K562 (cell line): ENCODE measurements at regions not wholly inside any gene's neighbourhood (a gene's known extent, or its start where the extent isn't known, plus 50 kb on each side); places are given as distances from the start of the nearest gene placed in this dataset.
A peak's percentile ranks its signal among the peaks of the same experiment; 100 is the strongest.

Experiments used
- ARNT ChIP-seq, 2 experiments: fragments of 450-650 bp; IDR thresholded peaks; 2 replicates each; pipeline ENCODE4 v1.6.1; 2016; ENCODE audit warnings: mild to moderate bottlenecking in 1 of 2
- CBFB ChIP-seq: sonication (generic); formaldehyde crosslinking; IDR thresholded peaks from 2 replicates; pipeline ENCODE4 v1.4.0; 2020; ENCODE audit warnings: mild to moderate bottlenecking, missing genetic modification reagents
- FOXM1 ChIP-seq, 2 experiments: fragments of 450-650 bp in 1 of 2; sonication (generic) in 1 of 2; formaldehyde crosslinking in 1 of 2; IDR thresholded peaks; 2 replicates each; pipeline versions ENCODE4 v1.6.1 to v1.9.0; 2017 to 2022; ENCODE audit warnings: low read depth in 2 of 2, mild to moderate bottlenecking in 2 of 2, missing genetic modification reagents in 1 of 2, moderate library complexity in 1 of 2
- GABPB1 ChIP-seq: sonication (generic); formaldehyde crosslinking; IDR thresholded peaks from 2 replicates; pipeline ENCODE4 v1.8.0; 2022; ENCODE audit warnings: mild to moderate bottlenecking, missing genetic modification reagents
- MAFF ChIP-seq: IDR thresholded peaks from 2 replicates; pipeline ENCODE4 v1.6.1; 2012; ENCODE audit warnings: low read length, improper control_type of control experiment
- MCM2 ChIP-seq: fragments of 450-650 bp; IDR thresholded peaks from 2 replicates; pipeline ENCODE4 v1.6.1; 2017; ENCODE audit warnings: low read depth, mild to moderate bottlenecking
- MCM7 ChIP-seq, 2 experiments: fragments of 450-650 bp; IDR thresholded peaks; 2 replicates each; pipeline ENCODE4 v1.6.1; 2016 to 2018
- POLR2A ChIP-seq: fragments of 450-650 bp; conservative IDR thresholded peaks from 2 replicates; pipeline ENCODE4 v1.6.1; 2016
- RBBP5 ChIP-seq: fragments of 200-600 bp; sonication (generic); IDR thresholded peaks from 2 replicates; pipeline ENCODE4 v1.6.1; 2012; ENCODE audit warnings: borderline replicate concordance, mild to moderate bottlenecking, low read length, control low read depth, inconsistent platforms; ENCODE audit not compliant: insufficient read depth, poor library complexity, severe bottlenecking
- TCF7 ChIP-seq: sonication (generic); IDR thresholded peaks from 2 replicates; pipeline ENCODE4 v1.6.1; 2016; ENCODE audit warnings: antibody characterized with exemption, borderline replicate concordance
- TCF7L2 ChIP-seq: fragments of 150-350 bp; IDR thresholded peaks from 2 replicates; pipeline ENCODE4 v1.6.1; 2016; ENCODE audit warnings: low read depth, mild to moderate bottlenecking, low read length, moderate library complexity
- TGIF2 ChIP-seq: sonication (generic); formaldehyde crosslinking; IDR thresholded peaks from 2 replicates; pipeline ENCODE4 v1.8.1; 2022; ENCODE audit warnings: mild to moderate bottlenecking, missing genetic modification reagents, moderate library complexity
- TRIM24 ChIP-seq, 2 experiments: fragments of 450-650 bp; IDR thresholded peaks; 2 replicates each; pipeline ENCODE4 v1.6.1; 2016
- ZC3H11A ChIP-seq: IDR thresholded peaks from 2 replicates; pipeline ENCODE4 v1.6.1; 2012; ENCODE audit warnings: low read depth, low read length, improper control_type of control experiment
- ZNF12 ChIP-seq: sonication (generic); formaldehyde crosslinking; IDR thresholded peaks from 2 replicates; pipeline ENCODE4 v1.4.0; 2020; ENCODE audit warnings: mild to moderate bottlenecking, missing genetic modification reagents
- ZNF212 ChIP-seq: fragments of 450-650 bp; formaldehyde crosslinking; IDR thresholded peaks from 2 replicates; pipeline ENCODE4 v1.4.0; 2020; ENCODE audit warnings: mild to moderate bottlenecking
- ZNF57 ChIP-seq: fragments of 450-650 bp; formaldehyde crosslinking; IDR thresholded peaks from 2 replicates; pipeline ENCODE4 v1.4.0; 2020; ENCODE audit warnings: mild to moderate bottlenecking, moderate library complexity
- ZNF717 ChIP-seq: fragments of 250-450 bp; sonication (Bioruptor Pico); IDR thresholded peaks from 2 replicates; pipeline ENCODE4 v1.5.0; 2021
- ZNF778 ChIP-seq: fragments of 450-650 bp; formaldehyde crosslinking; IDR thresholded peaks from 2 replicates; pipeline ENCODE4 v1.4.0; 2020; ENCODE audit warnings: mild to moderate bottlenecking, moderate library complexity
- ZNF830 ChIP-seq: fragments of 250-450 bp; sonication (Bioruptor Pico); IDR thresholded peaks from 2 replicates; pipeline ENCODE4 v1.5.0; 2021; ENCODE audit warnings: mild to moderate bottlenecking
- TF ChIP-seq, protein P1 (sequence below): fragments of 250-450 bp; sonication (Bioruptor Pico); IDR thresholded peaks from 2 replicates; pipeline ENCODE4 v1.4.0; 2020; ENCODE audit warnings: mild to moderate bottlenecking
- TF ChIP-seq, protein P2 (sequence below): fragments of 150-350 bp; conservative IDR thresholded peaks from 2 replicates; pipeline ENCODE4 v1.6.1; 2014; ENCODE audit warnings: low read length
- TF ChIP-seq, protein P3 (sequence below): fragments of 250-450 bp; sonication (Bioruptor Pico); IDR thresholded peaks from 2 replicates; pipeline ENCODE4 v1.8.0; 2022; ENCODE audit warnings: inconsistent platforms

DNA sequence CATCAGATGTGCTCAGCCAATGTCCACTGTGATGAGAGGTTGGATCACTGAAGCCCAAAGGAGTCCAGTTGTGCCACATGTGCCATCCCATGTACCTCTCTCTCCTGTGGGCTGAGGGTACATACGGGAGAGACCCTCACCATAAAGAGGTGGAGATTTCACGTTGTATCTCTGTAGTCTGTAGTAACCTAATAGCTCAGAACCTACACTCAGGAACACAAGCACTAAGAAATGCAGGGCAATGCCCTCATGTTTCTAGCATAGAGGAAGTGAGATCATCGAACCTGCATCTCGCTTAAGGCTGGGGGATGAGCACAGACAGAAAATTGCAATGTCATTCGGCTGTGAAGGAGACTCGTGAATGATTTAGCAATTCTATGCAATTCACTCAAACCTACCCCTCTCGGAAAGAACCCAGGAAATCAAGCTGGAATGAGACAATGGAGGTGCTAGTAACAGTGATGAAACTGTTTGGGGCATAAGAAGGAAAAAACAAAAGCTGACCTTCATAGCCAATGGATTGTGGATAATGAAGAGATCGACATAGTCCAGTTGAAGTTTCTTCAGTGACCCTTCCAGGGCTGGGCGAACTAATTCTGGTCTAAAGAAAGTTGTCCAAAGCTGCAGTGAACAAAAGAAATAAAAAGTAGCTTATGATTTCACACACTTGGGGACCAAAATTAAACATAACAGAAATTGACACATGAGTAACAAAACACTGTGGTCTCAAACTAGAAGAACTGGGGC lies 80.3 kb upstream of the UCN3 start (continued):
- TF ChIP-seq, protein P1, sequence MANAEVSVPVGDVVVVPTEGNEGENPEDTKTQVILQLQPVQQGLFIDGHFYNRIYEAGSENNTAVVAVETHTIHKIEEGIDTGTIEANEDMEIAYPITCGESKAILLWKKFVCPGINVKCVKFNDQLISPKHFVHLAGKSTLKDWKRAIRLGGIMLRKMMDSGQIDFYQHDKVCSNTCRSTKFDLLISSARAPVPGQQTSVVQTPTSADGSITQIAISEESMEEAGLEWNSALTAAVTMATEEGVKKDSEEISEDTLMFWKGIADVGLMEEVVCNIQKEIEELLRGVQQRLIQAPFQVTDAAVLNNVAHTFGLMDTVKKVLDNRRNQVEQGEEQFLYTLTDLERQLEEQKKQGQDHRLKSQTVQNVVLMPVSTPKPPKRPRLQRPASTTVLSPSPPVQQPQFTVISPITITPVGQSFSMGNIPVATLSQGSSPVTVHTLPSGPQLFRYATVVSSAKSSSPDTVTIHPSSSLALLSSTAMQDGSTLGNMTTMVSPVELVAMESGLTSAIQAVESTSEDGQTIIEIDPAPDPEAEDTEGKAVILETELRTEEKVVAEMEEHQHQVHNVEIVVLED (CRISPR knock-in tag) = no peak
- TF ChIP-seq FOXM1 (IDR thresholded peaks at IDR 0.05; ENCODE audit: low read depth) (no peak), FOXM1 (CRISPR knock-in tag; IDR thresholded peaks at IDR 0.05; ENCODE audit: low read depth) (no peak), MCM2 (no peak), TGIF2 (CRISPR knock-in tag) (no peak), ZNF830 (CRISPR knock-in tag) (no peak), ZNF778 (CRISPR knock-in tag) (no peak), ZNF12 (CRISPR knock-in tag) (no peak), ZC3H11A (no peak), MCM7 (IDR thresholded peaks at IDR 0.05) (no peak), GABPB1 (CRISPR knock-in tag) (0 out of 2 replicates have a peak, but pooled peaks have one; percentile 39), TRIM24 (IDR thresholded peaks at IDR 0.05) (peak; percentile 92 to 94), ZNF212 (CRISPR knock-in tag) (no peak), TCF7L2 (no peak), POLR2A (no peak), CBFB (CRISPR knock-in tag) (no peak), ZNF57 (CRISPR knock-in tag) (no peak), ARNT (IDR thresholded peaks at IDR 0.05) (0 out of 4 replicates have a peak, but pooled peaks of 1 of the 2 experiments have one; percentile 56), TCF7 (no peak), ZNF717 (CRISPR knock-in tag) (no peak), MAFF (peak; percentile 95), RBBP5 (no peak)
- TF ChIP-seq, protein P2, sequence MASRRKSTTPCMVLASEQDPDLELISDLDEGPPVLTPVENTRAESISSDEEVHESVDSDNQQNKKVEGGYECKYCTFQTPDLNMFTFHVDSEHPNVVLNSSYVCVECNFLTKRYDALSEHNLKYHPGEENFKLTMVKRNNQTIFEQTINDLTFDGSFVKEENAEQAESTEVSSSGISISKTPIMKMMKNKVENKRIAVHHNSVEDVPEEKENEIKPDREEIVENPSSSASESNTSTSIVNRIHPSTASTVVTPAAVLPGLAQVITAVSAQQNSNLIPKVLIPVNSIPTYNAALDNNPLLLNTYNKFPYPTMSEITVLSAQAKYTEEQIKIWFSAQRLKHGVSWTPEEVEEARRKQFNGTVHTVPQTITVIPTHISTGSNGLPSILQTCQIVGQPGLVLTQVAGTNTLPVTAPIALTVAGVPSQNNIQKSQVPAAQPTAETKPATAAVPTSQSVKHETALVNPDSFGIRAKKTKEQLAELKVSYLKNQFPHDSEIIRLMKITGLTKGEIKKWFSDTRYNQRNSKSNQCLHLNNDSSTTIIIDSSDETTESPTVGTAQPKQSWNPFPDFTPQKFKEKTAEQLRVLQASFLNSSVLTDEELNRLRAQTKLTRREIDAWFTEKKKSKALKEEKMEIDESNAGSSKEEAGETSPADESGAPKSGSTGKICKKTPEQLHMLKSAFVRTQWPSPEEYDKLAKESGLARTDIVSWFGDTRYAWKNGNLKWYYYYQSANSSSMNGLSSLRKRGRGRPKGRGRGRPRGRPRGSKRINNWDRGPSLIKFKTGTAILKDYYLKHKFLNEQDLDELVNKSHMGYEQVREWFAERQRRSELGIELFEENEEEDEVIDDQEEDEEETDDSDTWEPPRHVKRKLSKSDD = no peak
- TF ChIP-seq, protein P3, sequence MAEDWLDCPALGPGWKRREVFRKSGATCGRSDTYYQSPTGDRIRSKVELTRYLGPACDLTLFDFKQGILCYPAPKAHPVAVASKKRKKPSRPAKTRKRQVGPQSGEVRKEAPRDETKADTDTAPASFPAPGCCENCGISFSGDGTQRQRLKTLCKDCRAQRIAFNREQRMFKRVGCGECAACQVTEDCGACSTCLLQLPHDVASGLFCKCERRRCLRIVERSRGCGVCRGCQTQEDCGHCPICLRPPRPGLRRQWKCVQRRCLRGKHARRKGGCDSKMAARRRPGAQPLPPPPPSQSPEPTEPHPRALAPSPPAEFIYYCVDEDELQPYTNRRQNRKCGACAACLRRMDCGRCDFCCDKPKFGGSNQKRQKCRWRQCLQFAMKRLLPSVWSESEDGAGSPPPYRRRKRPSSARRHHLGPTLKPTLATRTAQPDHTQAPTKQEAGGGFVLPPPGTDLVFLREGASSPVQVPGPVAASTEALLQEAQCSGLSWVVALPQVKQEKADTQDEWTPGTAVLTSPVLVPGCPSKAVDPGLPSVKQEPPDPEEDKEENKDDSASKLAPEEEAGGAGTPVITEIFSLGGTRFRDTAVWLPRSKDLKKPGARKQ = no peak
